ENCODE measurements at regions not wholly inside any gene's neighbourhood (a gene's known extent, or its start where the extent isn't known, plus 50 kb on each side); places are given as distances from the start of the nearest gene placed in this dataset.

DNA sequence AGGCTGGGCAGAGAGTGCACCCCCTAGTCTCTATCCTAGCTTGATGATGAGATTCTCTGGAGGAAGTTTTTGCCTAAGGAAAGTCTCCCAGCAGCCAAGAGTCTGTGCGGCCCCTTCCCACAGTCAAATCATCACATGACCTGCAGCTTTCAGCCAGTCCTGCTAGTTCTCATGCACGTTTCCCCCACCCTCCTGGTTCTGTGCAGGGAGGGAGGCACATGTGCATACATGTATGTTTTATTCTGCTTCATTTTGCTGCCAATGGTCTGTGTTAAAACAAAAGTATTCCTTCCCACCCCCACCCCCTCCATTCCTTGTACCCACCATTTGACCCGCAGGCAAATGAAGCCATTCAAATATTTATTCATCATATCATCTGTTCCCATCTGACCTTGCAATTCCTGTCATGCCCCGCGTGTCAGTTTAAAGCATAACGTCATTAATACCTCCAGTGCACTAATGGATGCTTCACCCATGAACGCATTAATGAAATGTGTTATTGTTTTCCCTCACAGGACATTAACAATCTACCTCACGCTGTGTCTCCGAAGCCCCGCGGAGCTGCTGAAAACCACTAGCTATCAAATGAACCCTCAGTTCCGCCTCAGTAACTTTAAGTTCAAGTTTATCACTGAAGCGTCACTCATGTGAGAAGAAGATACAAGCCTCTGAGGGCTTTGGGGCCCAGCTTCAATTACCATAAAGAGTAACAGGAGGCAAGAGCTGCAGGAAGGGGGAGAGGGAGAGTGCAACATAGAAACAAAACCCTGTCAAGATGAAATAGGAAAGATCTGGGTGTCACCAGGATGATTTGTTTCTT, 139.6 kb downstream of the RASEF start:
- Histone ChIP-seq H3K4me2 (ENCODE audit: insufficient read depth, insufficient read length, low read length) (no peak overlapping the region), H4K8ac (replicated peaks; ENCODE audit: insufficient read length, low read depth, low read length) (no peak overlapping the region), H2BK15ac (ENCODE audit: low read depth, low read length) (no peak overlapping the region), H3K18ac (ENCODE audit: insufficient read length, low read depth, low read length) (no peak overlapping the region), H2BK12ac (ENCODE audit: insufficient read length, low read depth, low read length) (no peak overlapping the region), H3K23me2 (ENCODE audit: insufficient read length, low read depth, low read length, poor library complexity, severe bottlenecking) (no peaks in the 10 kb centered on the region), H3K27me3 (ENCODE audit: insufficient read depth, low read length) (no peaks in the 10 kb centered on the region), H3K79me1 (ENCODE audit: insufficient read depth, low read depth, low read length, poor library complexity, severe bottlenecking) (no peaks in the 10 kb centered on the region), H3K23ac (ENCODE audit: insufficient read length, low read depth, low read length) (no peak overlapping the region), H3K14ac (ENCODE audit: insufficient read depth, low read length) (no peak overlapping the region), H3T11ph (ENCODE audit: low read length) (no peak overlapping the region), H3K9ac (ENCODE audit: extremely low read depth, insufficient read length, low read length) (no peak overlapping the region), H3K27ac (ENCODE audit: insufficient read length, low read depth, low read length) (no peak overlapping the region), H3K4me1 (ENCODE audit: insufficient read depth, low read length) (0 out of 2 replicates have a peak, but pooled peaks cover 2% of the 10 kb centered on the region), H3K79me2 (ENCODE audit: insufficient read depth, low read length) (no peaks in the 10 kb centered on the region), H2BK120ac (ENCODE audit: low read depth, low read length, poor library complexity, severe bottlenecking) (no peak overlapping the region), H4K20me1 (ENCODE audit: control insufficient read depth, insufficient read depth, insufficient read length) (no peaks in the 10 kb centered on the region), H4K5ac (ENCODE audit: insufficient read length, low read depth, low read length) (no peak overlapping the region), H2BK5ac (ENCODE audit: insufficient read length, low read length) (no peak overlapping the region), H2AFZ (ENCODE audit: low read length) (no peak overlapping the region), H3K4ac (ENCODE audit: low read depth, low read length) (no peak overlapping the region), H2BK20ac (ENCODE audit: low read depth, low read length, poor library complexity, severe bottlenecking) (no peak overlapping the region), H2AK5ac (ENCODE audit: insufficient read length, low read length) (no peak overlapping the region), H4K91ac (ENCODE audit: insufficient read length, low read depth, low read length) (no peak overlapping the region), H3K9me3 (ENCODE audit: control insufficient read depth, low read depth, low read length) (no peaks in the 10 kb centered on the region), H3K56ac (ENCODE audit: insufficient read length, low read depth, low read length) (no peak overlapping the region)
- Mint-ChIP-seq H3K27ac (peak overlapping the region in 2 of 3 experiments; percentile 8 to 72; a peak in 2 of 7 replicates), H3K4me1 (peaks cover 17 to 20% of the 10 kb centered on the region in 2 experiments), H3K9me3 (peaks cover 0 to 3% of the 10 kb centered on the region in 2 experiments; a peak in 1 of 5 replicates), H3K27me3 (ENCODE audit: low read depth) (no peaks in the 10 kb centered on the region), H3K36me3 (ENCODE audit: insufficient read depth in 1 of 3, low read depth in 3 of 3) (no peaks in the 10 kb centered on the region), H3K4me3 (no peak overlapping the region)
- no CpG with 5 or more reads among the region's 13 CpGs for WGBS (ENCODE audit: extremely low coverage, insufficient read length, low lambda C conversion rate)
- DNase-seq = no peak
- TF ChIP-seq, protein P1, sequence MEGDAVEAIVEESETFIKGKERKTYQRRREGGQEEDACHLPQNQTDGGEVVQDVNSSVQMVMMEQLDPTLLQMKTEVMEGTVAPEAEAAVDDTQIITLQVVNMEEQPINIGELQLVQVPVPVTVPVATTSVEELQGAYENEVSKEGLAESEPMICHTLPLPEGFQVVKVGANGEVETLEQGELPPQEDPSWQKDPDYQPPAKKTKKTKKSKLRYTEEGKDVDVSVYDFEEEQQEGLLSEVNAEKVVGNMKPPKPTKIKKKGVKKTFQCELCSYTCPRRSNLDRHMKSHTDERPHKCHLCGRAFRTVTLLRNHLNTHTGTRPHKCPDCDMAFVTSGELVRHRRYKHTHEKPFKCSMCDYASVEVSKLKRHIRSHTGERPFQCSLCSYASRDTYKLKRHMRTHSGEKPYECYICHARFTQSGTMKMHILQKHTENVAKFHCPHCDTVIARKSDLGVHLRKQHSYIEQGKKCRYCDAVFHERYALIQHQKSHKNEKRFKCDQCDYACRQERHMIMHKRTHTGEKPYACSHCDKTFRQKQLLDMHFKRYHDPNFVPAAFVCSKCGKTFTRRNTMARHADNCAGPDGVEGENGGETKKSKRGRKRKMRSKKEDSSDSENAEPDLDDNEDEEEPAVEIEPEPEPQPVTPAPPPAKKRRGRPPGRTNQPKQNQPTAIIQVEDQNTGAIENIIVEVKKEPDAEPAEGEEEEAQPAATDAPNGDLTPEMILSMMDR (conservative IDR thresholded peaks at IDR 0.05) = no peak
